ENCODE measurements at regions not wholly inside any gene's neighbourhood (a gene's known extent, or its start where the extent isn't known, plus 50 kb on each side); places are given as distances from the start of the nearest gene placed in this dataset.
"Not testable (repeated sequence)": the region's sequence is repeated elsewhere in the genome, so short reads cannot be mapped to it uniquely, and the experiment has no call there.

- DNase-seq: no peak
Measured at GRCh38 chr3:70736009-70736408, 423.6 kb upstream of the MDFIC2 start.

- no peak for DNase-seq
Measured at GRCh38 chr3:70734756-70735155, 422.3 kb upstream of the MDFIC2 start.

DNA sequence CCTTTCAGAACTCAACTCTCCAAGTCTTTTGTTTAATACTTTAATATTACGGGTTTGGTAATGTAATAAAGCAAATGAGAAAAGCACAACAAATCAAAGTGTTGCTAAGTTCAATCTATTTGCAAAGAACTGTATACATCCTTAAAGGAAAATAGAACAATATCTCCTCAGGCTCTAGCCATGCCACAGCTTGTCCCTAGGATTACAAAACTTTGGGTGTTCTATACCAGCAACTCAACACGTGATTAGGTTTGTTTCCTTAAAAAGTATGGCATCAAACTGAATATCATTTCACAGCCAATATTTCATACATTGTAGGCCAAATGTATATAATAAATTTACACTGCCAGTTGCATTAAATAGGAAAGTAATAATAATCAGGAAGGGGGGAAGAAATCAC is 418.6 kb upstream of the MDFIC2 start:
- DNase-seq: no peak

DNA sequence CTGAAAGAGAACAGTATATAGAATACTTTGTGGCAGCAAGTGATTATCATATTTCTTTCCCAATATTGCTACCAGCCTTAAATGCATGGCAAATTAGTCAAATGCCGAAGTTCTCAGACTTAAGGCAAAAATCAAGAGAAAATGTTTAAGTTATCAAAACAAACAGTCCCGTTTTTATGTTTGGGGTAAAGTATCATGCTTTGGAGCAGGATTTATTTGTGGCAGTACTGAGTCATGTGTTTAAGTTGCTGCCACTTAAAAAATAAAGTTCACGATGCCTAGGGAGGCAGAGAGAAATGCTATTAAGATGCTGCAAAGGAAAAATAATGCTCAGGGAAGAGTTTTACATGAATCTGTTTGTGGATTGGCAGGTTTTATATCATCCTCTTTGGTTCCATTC is 417.4 kb upstream of the MDFIC2 start:
- no peak for DNase-seq

DNA sequence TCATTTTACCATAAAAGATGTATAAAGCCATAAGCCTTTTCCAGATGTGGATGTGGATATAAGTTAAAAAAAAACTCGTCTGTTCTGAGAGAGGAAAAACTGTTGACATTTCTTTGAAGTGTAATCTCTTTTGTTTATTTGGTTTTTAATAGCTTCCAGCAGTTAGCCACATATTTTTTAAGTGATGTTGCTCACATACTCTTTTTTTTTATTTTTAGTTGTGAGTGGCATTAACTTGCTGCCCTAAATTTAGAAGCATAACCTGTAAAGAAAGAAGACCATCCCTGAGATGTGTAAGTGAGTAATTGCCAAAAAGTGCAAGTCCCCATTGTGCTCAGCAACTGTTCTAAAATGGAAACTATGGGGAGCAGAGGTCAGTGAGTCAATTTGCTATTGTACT is 415.9 kb upstream of the MDFIC2 start:
- DNase-seq: no peak

- no peak for DNase-seq
Measured at GRCh38 chr3:70726961-70727360, 414.5 kb upstream of the MDFIC2 start.

- DNase-seq: no peak
Measured at GRCh38 chr3:70726096-70726938, 413.9 kb upstream of the MDFIC2 start.

DNA sequence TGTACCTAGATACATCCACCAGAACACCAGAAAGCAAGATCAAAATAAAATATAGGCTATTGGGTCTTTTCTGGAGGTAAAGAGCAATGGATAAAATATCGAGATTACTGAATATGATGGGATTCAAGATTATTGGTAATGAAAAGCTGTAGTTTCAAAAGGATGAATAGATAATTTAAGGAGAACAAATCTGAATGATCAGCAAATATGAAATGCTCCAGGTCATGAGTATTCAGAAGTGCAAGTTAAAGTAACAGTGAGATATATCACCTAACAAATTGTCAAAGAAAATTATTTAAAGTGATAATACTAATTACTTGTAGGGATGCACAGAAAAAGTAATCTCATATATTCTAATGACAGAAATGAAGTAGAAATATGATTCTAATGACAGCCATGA is 409.6 kb upstream of the MDFIC2 start:
- DNase-seq: no peak

DNA sequence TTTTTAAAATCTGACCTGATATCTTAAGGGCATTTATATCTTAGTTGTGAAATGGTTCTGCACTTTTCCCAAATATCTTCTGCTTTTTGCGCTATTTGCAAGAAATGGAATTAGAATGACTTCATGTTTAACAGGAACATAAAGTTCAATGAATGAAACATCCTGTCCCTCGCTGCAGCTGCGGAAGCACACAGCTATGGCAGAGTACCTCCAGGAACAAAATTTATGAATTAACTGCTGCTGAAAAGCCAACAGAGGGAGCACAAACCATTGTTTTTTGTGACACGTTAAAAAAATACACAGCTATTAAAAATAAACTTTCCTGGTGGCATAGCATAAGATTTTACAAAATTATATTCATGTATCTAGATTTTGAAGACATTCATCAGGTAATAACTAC is 404.4 kb upstream of the MDFIC2 start:
- no peak for DNase-seq

- no peak for DNase-seq
Measured at GRCh38 chr3:70712449-70713082, 400.1 kb upstream of the MDFIC2 start.

DNA sequence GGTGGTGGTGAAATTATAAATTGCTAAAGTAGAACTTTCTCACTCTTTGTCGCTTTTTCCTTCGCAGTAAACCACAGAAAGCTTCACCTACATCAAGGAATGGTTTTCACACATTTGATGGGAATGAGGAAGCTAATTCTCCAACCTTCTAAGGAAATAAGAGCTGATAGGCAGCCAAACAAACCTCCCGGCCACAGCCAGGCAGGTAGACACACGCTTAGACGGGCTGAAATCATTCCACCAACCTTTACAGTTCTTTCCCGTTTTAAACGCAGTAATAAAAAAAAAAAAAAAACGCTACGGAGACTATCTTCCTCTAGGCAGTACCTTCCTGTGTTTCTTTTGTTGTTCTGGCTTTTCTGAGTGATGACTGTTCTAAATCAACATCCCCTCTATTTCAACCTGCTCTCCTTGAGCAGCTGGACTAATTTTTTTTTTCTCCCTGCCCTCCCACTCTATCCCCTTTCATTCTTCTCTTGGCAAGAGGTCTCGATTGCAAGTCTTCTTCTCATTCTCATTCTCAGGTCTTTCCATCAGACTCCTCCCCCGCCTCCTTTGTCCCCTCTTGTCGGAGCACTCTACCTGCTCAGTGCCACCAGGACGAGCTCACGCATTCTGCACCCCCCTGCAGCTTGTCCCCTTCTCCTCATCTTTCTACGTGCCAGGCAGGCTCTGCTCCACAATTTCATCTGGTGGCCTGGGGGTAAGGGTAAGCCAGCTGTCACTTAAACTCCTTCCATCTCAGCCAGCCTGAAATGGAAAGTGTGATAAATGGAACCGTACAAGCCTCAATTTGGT is 391.1 kb upstream of the MDFIC2 start:
- no peak for DNase-seq

DNA sequence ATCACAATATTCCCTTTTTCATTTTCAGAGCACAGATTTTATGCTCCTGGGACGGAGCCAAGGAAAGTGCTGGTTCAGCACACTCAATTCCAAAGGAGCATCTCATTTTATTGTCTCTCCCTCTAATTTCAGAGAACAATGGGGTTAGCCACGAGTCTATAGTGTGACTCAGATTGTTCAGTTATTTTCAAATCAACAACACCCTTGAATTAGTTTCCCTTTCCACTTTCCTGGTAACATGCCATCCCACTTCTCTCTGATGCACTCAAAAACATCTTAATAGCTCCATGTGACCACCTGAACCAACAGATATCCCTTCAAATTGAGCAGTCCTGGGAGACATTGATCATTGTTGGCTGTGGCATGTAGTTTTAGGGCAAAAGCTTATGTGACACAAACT is 389.7 kb upstream of the MDFIC2 start:
- DNase-seq: no peak

DNA sequence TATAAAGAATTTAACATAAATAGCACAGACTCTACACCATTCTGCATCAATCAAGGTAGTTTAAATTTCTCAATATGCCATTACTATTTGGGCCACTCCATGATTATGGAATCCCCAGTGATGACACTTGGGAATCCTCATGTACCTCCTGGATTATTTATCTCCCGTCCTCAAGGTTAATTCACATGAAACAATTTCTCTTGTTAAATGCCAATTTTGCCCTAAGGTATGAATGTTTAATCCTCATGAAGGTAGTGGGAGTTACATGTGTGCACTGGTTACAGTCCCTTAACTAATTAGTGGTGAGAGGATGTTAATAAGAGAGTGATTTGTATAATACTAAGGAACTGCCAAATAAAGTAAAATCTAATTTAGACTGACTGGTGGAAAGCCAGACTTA is 372.3 kb upstream of the MDFIC2 start:
- no peak for DNase-seq

- not testable (repeated sequence) for DNase-seq
Measured at GRCh38 chr3:70675810-70676209, 363.4 kb upstream of the MDFIC2 start.

DNA sequence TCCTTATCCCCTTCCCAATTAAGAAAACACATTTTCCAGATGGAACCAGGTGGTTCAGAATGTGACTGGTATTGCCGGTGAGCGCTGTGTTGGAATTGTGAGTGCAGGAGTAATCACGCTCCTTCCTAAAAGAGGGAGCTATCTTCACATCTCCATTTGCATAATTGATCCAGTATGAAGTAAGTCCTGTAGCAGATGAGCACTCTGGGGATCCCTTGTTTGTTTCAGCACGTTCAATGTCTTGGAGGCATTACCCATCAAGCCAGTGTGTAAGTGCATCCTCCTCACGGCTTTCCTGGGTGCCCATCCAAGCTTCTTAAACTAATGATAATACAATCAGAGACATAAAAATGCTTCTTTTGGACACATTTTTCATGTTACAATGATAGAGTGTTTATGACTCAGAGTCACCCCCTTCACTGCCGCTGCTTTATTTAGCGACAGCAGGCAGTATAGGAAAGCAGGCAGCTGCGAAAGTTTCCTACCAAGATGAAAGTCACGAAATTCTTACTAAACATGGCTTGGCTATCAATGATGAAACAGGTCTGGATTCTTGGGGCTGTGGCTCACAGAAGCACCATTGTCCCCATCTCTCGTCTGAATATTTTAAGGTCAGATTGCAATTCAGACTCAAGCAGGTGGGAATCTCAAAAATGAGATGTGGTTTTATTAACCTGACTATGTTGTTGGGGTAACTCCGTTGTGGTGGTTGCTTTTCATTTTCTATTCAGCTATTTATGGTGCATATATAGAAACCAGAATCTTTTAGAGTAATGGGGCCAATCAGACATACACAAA is 346.3 kb upstream of the MDFIC2 start:
- no peak for DNase-seq

DNA sequence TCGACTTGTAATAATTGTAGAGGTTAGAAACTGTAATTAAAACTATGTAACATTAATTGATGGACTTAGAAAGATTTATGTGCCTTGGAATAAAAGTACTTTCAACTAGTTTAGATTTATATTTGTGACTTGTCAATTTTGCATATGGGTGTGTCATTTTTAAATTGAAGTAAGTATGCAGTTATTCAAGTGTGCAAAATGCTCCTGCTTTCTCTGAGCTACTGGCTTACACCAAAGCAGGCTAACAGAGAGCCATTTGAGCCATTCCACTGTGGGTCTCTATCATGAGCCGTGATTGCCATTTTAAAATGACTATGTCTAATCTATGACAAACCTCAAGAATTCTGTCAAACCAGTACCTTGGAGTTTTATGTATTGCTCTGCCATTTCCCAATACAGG is 345.0 kb upstream of the MDFIC2 start:
- DNase-seq: no peak

GRCh38 chr3:70647823-70648222 is 335.4 kb upstream of the MDFIC2 start:
- DNase-seq: no peak

DNA sequence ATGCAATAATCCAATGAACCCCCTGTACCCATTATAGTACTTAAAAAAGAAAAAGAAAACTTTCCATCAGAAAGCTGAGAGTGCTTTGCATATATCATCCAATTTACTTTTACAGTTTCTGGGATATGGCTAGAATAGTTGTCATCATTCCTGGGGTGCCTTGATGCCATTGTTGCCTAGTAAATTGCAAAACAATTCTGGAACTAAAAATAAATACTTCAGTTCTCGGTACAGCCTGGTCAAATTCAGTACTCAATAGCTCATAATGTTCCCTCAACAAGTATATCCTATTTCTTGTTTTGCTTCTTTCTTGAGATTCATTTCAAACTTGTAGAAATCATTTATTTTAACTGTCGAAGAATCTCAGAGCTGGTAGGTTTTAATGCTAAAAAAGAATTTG is 334.7 kb upstream of the MDFIC2 start:
- no peak for DNase-seq

DNA sequence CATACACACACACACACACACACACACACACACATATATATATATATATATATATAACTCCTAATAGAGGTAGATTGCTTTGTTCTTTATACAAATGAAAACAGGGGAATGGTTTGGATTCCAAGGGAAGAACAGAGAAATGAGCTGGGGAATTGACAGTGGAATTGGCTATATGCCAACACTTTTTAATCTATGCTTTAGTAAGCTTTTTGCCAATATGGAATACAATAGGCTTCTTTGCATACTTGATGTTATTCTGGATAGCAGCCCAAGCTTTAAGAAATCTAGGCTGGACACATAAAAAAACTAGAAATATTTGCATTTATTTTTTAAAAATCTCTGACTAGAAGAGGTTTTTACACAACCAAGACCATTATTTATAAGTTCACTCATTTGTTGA is 334.2 kb upstream of the MDFIC2 start:
- no peak for DNase-seq

- DNase-seq: no peak
Measured at GRCh38 chr3:70640481-70640880, 328.0 kb upstream of the MDFIC2 start.

- DNase-seq: no peak
Measured at GRCh38 chr3:70635301-70635700, 322.9 kb upstream of the MDFIC2 start.

GRCh38 chr3:70631716-70632307 is 319.4 kb upstream of the MDFIC2 start:
- no peak for DNase-seq

- DNase-seq: no peak
Measured at GRCh38 chr3:70621451-70621850, 309.0 kb upstream of the MDFIC2 start.

Data from activated T-cell treated with anti-CD3 and anti-CD28 coated beads, Interleukin-2, amount 50 U/mL, for 48 hours (primary cell).